ENCODE measurements at regions not wholly inside any gene's neighbourhood (a gene's known extent, or its start where the extent isn't known, plus 50 kb on each side); places are given as distances from the start of the nearest gene placed in this dataset.

DNA sequence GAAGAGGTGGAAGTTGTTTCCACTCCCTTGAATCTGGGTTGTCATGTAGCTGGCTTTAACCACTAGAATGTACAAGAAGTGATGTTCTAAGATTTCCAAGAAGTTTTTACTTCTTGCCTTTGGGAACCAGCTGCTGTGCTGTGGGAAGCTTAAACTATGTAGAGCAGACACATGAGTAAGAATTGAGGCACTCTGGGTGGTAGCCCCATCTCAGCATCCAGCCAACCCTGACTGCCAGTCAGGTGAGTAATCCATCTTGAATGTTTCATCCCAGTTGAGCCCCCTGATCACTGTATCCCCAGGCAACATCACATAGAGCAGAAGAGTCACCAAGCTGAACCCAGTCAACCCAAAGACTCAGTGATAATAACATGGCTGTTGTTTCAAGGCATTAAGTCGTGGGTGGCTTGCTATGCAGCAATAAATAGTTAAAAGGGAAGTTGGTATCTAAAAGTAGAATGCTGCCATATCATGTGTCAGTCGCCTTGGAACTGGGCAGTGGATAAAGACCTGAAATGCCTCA is 62.8 kb upstream of the GPR139 start:
- TF ChIP-seq TEAD4 (IDR thresholded peaks at IDR 0.05) (no peak), NFIC (IDR thresholded peaks at IDR 0.05) (no peak), EP300 (IDR thresholded peaks at IDR 0.05; ENCODE audit: borderline replicate concordance) (no peak), RAD21 (IDR thresholded peaks at IDR 0.05; ENCODE audit: low read depth) (no peak)
